H7 (cell line): ENCODE measurements at regions not wholly inside any gene's neighbourhood (a gene's known extent, or its start where the extent isn't known, plus 50 kb on each side); places are given as distances from the start of the nearest gene placed in this dataset.

Source experiments
- DNase-seq: peaks from one replicate; pipeline ENCODE4 v3.0.0; 2012
- H3K27me3 ChIP-seq: 2 replicates; pipeline ENCODE4 v1.6.0; 2011; ENCODE audit warnings: mild to moderate bottlenecking, low read length; ENCODE audit not compliant: control insufficient read depth, insufficient read depth
- H3K36me3 ChIP-seq: replicated peaks from 2 replicates; pipeline ENCODE4 v1.5.1; 2011; ENCODE audit warnings: low read length; ENCODE audit not compliant: control insufficient read depth, insufficient read depth
- H3K4me3 ChIP-seq: 2 replicates; pipeline ENCODE4 v1.5.1; 2011; ENCODE audit warnings: low read depth, mild to moderate bottlenecking, control low read depth, low read length, moderate library complexity; ENCODE audit not compliant: insufficient read depth

DNA sequence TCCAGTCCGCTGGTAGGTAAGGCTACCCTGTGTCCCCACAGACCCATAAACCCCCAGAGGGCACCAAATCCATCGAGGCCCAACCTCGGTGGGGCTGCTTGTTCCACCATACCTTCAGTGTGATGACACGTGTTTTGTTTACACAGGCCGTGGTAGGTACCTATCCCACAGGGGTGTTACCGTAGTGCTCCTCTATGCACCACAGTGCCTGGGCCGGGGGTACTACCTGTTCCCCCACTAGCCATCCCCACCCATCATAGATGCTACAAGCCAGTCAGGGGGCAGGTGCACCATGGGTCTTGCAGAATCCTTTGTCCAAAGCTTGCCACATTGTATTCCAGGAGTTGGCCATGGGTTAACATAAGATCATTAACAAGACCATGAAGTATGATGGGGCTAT is 796.2 kb downstream of the EFNA5 start:
- H3K4me3 ChIP-seq = no peak overlapping the region

GRCh38 chr5:106873568-106873967 is 797.2 kb downstream of the EFNA5 start:
- no peak overlapping the region for H3K4me3 ChIP-seq
- no peaks in the 10 kb centered on the region for H3K27me3 ChIP-seq
- no peak for DNase-seq
- H3K36me3 ChIP-seq = no peaks in the 10 kb centered on the region; the same call in 1 of the 2 replicates

More for the DNA sequence above, 796.2 kb downstream of the EFNA5 start:
- H3K27me3 ChIP-seq = no peaks in the 10 kb centered on the region
- no peak for DNase-seq
- no peaks in the 10 kb centered on the region; the same call in 1 of the 2 replicates for H3K36me3 ChIP-seq

DNA sequence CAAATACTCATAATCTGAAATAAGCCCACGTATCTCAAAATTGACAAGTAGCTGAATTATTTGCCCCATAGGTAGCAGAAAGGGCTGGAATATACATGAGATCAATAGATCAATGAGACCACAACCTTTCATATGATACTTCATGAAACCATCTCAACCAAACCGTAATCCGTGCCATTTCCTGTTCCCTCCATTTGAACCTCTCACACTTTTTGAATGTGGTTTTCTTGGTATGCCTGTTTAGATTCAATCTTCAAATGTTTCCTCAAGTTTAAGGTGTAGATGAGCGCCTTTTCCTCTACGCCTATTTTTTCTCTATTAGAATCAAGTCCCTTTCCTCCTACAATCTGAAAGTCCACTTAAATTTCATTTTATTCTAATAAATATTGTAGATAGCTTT is 805.5 kb downstream of the EFNA5 start:
- no peaks in the 10 kb centered on the region for H3K36me3 ChIP-seq
- H3K27me3 ChIP-seq = no peaks in the 10 kb centered on the region

GRCh38 chr5:106862450-106863193 is 808.1 kb downstream of the EFNA5 start:
- no peaks in the 10 kb centered on the region for H3K27me3 ChIP-seq
- no peak for DNase-seq

More for the DNA sequence above, 805.5 kb downstream of the EFNA5 start:
- no peak for DNase-seq
- no peak overlapping the region for H3K4me3 ChIP-seq

GRCh38 chr5:106860398-106861044 is 810.2 kb downstream of the EFNA5 start:
- DNase-seq = no peak
- Histone ChIP-seq H3K36me3 (no peaks in the 10 kb centered on the region), H3K27me3 (no peaks in the 10 kb centered on the region), H3K4me3 (no peak overlapping the region)

More at GRCh38 chr5:106862450-106863193, 808.1 kb downstream of the EFNA5 start:
- Histone ChIP-seq H3K4me3 (no peak overlapping the region), H3K36me3 (no peaks in the 10 kb centered on the region)

DNA sequence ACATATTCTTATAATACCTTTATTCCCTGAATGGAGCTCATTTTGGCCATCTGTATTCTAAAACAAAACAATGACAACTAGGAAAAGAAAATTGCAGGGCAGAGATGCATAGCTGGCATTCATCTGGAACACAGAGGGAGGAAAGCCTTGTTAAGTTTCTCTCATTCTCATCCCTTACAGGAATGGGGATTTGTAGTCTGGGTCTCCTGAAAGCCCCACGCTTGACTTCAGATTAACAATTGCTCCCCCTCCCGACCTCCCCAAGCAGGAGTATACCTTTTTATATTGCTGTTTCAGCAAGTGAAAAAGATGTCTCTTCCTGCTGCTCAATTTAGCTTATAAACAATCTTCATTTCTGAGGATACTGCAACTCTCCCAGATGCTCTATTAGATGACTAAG is 812.1 kb downstream of the EFNA5 start:
- Histone ChIP-seq H3K27me3 (no peaks in the 10 kb centered on the region), H3K4me3 (no peak overlapping the region), H3K36me3 (no peaks in the 10 kb centered on the region)
- DNase-seq = no peak

DNA sequence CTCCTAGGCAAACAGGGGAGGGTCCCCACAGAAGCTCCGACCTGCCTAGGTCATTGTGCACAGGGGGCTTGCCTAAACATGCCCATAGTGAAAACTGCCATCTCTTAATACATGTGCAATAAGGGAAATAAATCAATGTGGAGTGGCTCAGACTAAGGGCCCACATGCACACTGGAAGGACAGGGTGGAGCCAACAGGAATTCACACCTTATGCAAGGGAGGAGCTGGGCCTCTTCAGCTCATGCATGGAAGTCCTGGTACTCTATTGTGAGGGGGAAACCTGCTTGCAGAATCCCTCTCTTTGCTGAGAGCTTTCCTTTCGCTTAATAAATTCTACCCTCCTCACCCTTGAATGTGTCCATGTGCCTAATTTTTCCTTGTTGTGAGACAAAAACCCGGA is 815.8 kb downstream of the EFNA5 start:
- H3K4me3 ChIP-seq = no peak overlapping the region
- no peaks in the 10 kb centered on the region for H3K36me3 ChIP-seq
- no peak for DNase-seq
- no peaks in the 10 kb centered on the region for H3K27me3 ChIP-seq

DNA sequence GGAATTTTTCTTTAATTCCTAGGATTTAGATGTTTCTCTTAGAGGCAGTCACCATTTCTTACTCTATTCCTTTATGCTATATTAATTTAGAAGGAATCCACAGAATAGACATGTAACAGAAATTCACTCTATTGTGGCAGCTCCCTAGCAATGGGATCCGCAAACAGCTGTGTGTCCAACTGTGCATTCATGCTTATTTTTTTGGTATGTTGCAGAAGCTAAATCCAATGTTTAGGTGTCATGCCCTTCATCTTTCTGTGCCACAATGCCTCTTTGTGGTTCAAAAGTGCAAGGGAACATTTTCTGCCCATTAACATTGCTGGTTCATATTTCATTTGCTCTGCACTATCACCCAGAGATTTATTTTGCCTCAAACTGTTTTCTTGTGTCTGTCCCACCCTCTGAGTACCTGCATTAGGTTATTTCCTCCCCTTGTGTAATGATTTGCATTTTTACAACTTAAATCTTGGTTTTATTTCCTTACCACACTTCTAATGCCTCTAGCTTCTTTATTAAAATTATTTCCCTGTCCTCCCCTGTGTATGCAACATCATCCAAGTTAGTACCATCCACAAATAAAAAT is 816.5 kb downstream of the EFNA5 start:
- Histone ChIP-seq H3K4me3 (no peak overlapping the region), H3K27me3 (no peaks in the 10 kb centered on the region), H3K36me3 (no peaks in the 10 kb centered on the region)
- DNase-seq = no peak

DNA sequence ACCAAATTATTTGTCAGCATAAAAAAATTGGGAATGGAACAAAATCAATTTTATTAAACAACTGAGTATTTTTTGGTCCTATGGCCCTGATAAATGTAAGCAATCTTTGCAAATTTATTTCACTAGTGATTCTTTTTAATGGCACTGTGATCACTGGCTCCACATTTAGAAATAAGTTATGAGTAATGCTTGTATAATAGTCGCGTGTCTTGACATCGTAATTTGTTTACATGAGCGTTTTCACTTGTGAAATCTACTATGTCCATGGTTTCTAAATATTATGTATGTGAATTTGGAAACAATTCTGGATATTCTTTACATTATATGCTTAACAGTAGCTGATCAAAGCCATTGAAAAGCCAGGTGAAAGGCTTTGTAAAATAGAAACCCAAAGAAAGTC is 817.5 kb downstream of the EFNA5 start:
- H3K27me3 ChIP-seq = no peaks in the 10 kb centered on the region
- no peak for DNase-seq
- H3K4me3 ChIP-seq = no peak overlapping the region
- no peaks in the 10 kb centered on the region for H3K36me3 ChIP-seq

DNA sequence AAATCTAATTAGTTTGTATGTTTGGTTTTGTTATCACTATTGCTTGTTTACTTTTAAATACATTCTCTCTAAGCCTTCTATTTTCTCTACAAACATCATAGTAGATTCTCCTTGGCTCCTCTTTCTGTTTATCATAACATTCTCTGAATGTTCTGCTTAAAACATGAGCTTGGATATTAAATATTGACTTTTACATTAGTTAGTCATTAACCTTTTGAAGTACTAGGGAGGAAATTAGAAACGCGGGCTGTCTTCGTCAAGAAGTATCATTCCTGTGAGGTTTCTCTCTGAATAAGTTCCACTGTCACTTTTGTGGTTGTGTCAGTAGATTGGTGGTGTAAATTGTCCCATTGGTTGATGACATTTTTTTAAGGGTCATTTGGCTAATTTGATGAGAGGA is 821.5 kb downstream of the EFNA5 start:
- no peak overlapping the region for H3K4me3 ChIP-seq
- DNase-seq = no peak
- H3K36me3 ChIP-seq = no peaks in the 10 kb centered on the region
- H3K27me3 ChIP-seq = no peaks in the 10 kb centered on the region

DNA sequence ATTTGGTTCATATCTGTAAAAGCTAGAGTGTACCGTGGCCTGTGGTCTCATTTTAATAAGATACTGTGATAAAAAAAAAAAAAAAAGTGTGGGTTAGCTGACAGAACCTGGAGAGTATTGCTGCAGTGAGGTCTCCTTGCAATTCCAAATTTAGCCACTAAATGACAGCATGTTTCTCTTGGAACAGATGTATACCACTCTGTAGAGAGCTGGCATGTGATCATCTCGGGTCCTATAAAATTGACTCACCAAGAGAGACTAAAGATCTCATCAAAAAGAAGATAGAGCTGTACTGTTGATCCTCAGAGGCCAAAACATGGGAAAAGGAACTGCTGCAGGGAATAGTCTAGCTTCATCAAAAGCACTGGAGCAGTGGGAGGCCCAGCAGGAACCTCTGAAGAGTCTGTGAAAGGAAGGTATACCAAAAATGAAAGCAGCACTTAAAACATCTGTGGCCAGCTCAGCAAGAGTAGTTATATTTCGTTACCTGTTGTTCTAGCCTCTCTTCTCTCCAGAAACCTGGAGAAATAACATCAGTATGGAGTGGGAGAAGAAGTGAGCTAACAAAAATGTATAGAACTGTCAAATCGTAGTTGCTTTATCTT is 826.8 kb downstream of the EFNA5 start:
- Histone ChIP-seq H3K27me3 (no peaks in the 10 kb centered on the region), H3K36me3 (no peaks in the 10 kb centered on the region), H3K4me3 (no peak overlapping the region)
- peak; percentile 8 for DNase-seq

DNA sequence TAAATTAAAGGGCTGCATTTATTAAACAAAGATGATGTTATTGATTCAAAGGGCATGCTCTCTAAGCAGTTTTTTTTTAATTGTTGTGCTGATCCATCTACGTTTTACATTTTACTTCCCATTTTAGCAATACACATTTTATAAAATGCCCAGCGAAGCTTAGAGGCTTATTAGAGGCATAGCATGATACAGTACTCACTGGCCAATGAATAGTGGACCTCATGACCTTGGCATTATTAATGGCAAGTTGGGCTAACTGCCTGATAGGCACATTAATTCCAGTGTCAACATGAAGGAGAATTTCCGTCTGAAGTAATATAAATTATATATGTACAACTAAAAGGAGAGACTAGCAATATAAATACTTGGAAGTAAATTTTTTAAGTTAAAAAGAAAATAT is 837.2 kb downstream of the EFNA5 start:
- Histone ChIP-seq H3K4me3 (no peak overlapping the region), H3K36me3 (no peaks in the 10 kb centered on the region), H3K27me3 (no peaks in the 10 kb centered on the region)
- DNase-seq = no peak

DNA sequence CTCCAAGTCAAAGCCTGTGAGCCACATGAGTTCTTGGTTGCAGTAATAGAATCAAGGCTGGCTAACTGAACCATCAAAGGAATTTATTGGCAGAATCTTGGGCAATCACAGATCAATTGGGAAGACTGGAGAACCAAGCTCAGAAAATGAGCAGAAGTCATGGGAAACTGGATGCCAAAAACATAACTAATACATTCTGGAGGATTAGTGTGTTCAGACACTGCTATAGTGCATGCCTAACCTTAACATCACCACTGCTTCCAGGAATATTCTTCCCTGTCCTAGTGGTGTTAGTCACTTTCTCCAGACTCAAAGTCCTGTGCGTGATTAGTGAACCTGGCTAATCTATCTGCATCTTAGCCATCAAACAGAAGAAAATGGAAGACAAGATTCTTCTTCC is 843.7 kb downstream of the EFNA5 start:
- H3K4me3 ChIP-seq = no peak overlapping the region
- H3K36me3 ChIP-seq = no peaks in the 10 kb centered on the region
- DNase-seq = no peak
- no peaks in the 10 kb centered on the region for H3K27me3 ChIP-seq

GRCh38 chr5:106825374-106825773 is 845.4 kb downstream of the EFNA5 start:
- H3K36me3 ChIP-seq = no peaks in the 10 kb centered on the region
- no peak overlapping the region for H3K4me3 ChIP-seq
- H3K27me3 ChIP-seq = no peaks in the 10 kb centered on the region
- no peak for DNase-seq

DNA sequence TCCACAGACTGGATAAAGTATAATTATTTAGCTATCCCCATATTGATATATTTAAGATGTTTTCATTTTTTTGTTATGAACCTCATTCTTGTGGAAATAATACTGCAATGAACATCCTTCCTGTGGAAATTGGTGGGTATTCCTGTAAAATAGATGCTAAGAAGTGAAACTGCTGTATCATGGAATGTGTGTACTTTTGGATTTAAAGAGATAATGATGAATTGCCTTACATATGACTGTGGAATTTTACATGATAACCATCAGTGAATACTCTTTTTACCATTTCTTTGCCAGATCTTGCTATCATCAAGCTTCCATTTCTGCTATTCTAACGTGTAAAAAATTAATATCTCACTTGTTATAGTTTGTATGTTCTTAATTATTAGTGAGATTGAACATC is 847.9 kb downstream of the EFNA5 start:
- DNase-seq = no peak
- H3K27me3 ChIP-seq = no peaks in the 10 kb centered on the region
- H3K4me3 ChIP-seq = no peak overlapping the region
- no peaks in the 10 kb centered on the region for H3K36me3 ChIP-seq
